Mesendoderm (in vitro differentiated cells): ENCODE measurements at regions not wholly inside any gene's neighbourhood (a gene's known extent, or its start where the extent isn't known, plus 50 kb on each side); places are given as distances from the start of the nearest gene placed in this dataset.

Experiments used
- DNase-seq: peaks from one replicate; pipeline ENCODE4 v3.0.0; 2013
- H2AK5ac ChIP-seq: 2 replicates; pipeline ENCODE4 v1.6.1; 2013; ENCODE audit warnings: low read length, inconsistent platforms
- H2BK120ac ChIP-seq: 2 replicates; pipeline ENCODE4 v1.6.1; 2013; ENCODE audit warnings: low read depth, mild to moderate bottlenecking, low read length, moderate library complexity, mixed read lengths
- H2BK15ac ChIP-seq: replicated peaks from 2 replicates; pipeline ENCODE4 v1.6.1; 2013; ENCODE audit warnings: low read depth, mild to moderate bottlenecking, moderate library complexity
- H2BK5ac ChIP-seq: 2 replicates; pipeline ENCODE4 v1.6.1; 2013; ENCODE audit warnings: low read length, inconsistent platforms
- H3K18ac ChIP-seq: 2 replicates; pipeline ENCODE4 v1.6.1; 2013; ENCODE audit warnings: mild to moderate bottlenecking, low read length, mixed read lengths
- H3K23ac ChIP-seq: one replicate; pipeline ENCODE4 v1.6.1; 2013; ENCODE audit warnings: low read length
- H3K27ac ChIP-seq: 2 replicates; pipeline ENCODE4 v1.5.1; 2013; ENCODE audit warnings: low read depth, mild to moderate bottlenecking, inconsistent platforms, low read length, moderate library complexity
- H3K27me3 ChIP-seq: 2 replicates; pipeline ENCODE4 v1.6.1; 2013; ENCODE audit warnings: low read length, control low read depth, mild to moderate bottlenecking, inconsistent platforms; ENCODE audit not compliant: insufficient read depth, poor library complexity
- H3K36me3 ChIP-seq: 2 replicates; pipeline ENCODE4 v1.6.1; 2013; ENCODE audit warnings: low read length, inconsistent platforms; ENCODE audit not compliant: control insufficient read depth, insufficient read depth
- H3K4ac ChIP-seq: one replicate; pipeline ENCODE4 v1.6.1; 2013; ENCODE audit warnings: low read depth, mild to moderate bottlenecking, low read length, moderate library complexity
- H3K4me1 ChIP-seq: 2 replicates; pipeline ENCODE4 v1.6.1; 2013; ENCODE audit warnings: low read depth, low read length, inconsistent platforms; ENCODE audit not compliant: control insufficient read depth
- H3K4me2 ChIP-seq: 2 replicates; pipeline ENCODE4 v1.6.1; 2013; ENCODE audit warnings: low read length
- H3K4me3 ChIP-seq: 2 replicates; pipeline ENCODE4 v1.5.1; 2013; ENCODE audit warnings: mild to moderate bottlenecking, low read length
- H3K56ac ChIP-seq: one replicate; pipeline ENCODE4 v1.6.1; 2013; ENCODE audit warnings: low read length
- H3K79me1 ChIP-seq: 2 replicates; pipeline ENCODE4 v1.6.1; 2013; ENCODE audit warnings: low read length, inconsistent platforms
- H3K79me2 ChIP-seq: 2 replicates; pipeline ENCODE4 v1.6.1; 2013; ENCODE audit warnings: mild to moderate bottlenecking, low read length; ENCODE audit not compliant: control insufficient read depth, insufficient read depth
- H3K9ac ChIP-seq: 2 replicates; pipeline ENCODE4 v1.6.1; 2013; ENCODE audit warnings: low read length, inconsistent platforms
- H4K5ac ChIP-seq: one replicate; pipeline ENCODE4 v1.6.1; 2013; ENCODE audit warnings: low read length
- H4K8ac ChIP-seq: one replicate; pipeline ENCODE4 v1.6.1; 2013; ENCODE audit warnings: low read depth, mild to moderate bottlenecking, control low read depth, low read length, moderate library complexity
- WGBS: extraction: QIAGEN DNeasy Blood & Tissue Kit; methylation state at CpG from one replicate; pipeline ENCODE4 v1.1.7; 2013; ENCODE audit warnings: low lambda C conversion rate, missing lambda C conversion rate; ENCODE audit not compliant: insufficient coverage; ENCODE audit errors: extremely low coverage; 5-methylcytosine and 5-hydroxymethylcytosine counted together

- Histone ChIP-seq H3K4ac (no peak overlapping the region), H4K8ac (no peak overlapping the region), H3K4me3 (no peak overlapping the region), H2AK5ac (no peak overlapping the region), H3K9ac (no peak overlapping the region), H3K27me3 (no peaks in the 10 kb centered on the region), H3K36me3 (no peaks in the 10 kb centered on the region), H2BK5ac (no peak overlapping the region), H3K27ac (no peak overlapping the region), H3K79me2 (no peaks in the 10 kb centered on the region), H3K23ac (no peak overlapping the region), H2BK120ac (no peak overlapping the region), H3K4me2 (no peak overlapping the region), H3K4me1 (peaks cover 9% of the 10 kb centered on the region), H3K18ac (no peak overlapping the region), H3K79me1 (no peaks in the 10 kb centered on the region), H3K56ac (no peak overlapping the region), H4K5ac (no peak overlapping the region), H2BK15ac (no peak overlapping the region)
- no CpG with 5 or more reads among the region's 3 CpGs for WGBS
- DNase-seq, result peak; percentile 31
Observed at GRCh38 chr6:105814745-105815536, 271.2 kb upstream of the PRDM1 start.

GRCh38 chr6:105810922-105811482 lies 275.1 kb upstream of the PRDM1 start:
- Histone ChIP-seq H3K23ac (no peak overlapping the region), H3K4me2 (no peak overlapping the region), H3K56ac (peak overlapping the region; percentile 65), H3K4me1 (peaks cover 11% of the 10 kb centered on the region), H2BK15ac (no peak overlapping the region), H3K27ac (no peak overlapping the region), H3K27me3 (no peaks in the 10 kb centered on the region), H3K4me3 (no peak overlapping the region), H3K18ac (peak overlapping the region; percentile 86), H3K79me1 (no peaks in the 10 kb centered on the region), H2BK120ac (peak overlapping the region; percentile 63), H3K9ac (no peak overlapping the region), H4K8ac (no peak overlapping the region), H3K36me3 (no peaks in the 10 kb centered on the region), H2BK5ac (no peak overlapping the region), H3K79me2 (no peaks in the 10 kb centered on the region), H2AK5ac (peak overlapping the region; percentile 20), H3K4ac (peak overlapping the region; percentile 66), H4K5ac (no peak overlapping the region)
- DNase-seq, result no peak
- no CpG with 5 or more reads among the region's 3 CpGs for WGBS

DNA sequence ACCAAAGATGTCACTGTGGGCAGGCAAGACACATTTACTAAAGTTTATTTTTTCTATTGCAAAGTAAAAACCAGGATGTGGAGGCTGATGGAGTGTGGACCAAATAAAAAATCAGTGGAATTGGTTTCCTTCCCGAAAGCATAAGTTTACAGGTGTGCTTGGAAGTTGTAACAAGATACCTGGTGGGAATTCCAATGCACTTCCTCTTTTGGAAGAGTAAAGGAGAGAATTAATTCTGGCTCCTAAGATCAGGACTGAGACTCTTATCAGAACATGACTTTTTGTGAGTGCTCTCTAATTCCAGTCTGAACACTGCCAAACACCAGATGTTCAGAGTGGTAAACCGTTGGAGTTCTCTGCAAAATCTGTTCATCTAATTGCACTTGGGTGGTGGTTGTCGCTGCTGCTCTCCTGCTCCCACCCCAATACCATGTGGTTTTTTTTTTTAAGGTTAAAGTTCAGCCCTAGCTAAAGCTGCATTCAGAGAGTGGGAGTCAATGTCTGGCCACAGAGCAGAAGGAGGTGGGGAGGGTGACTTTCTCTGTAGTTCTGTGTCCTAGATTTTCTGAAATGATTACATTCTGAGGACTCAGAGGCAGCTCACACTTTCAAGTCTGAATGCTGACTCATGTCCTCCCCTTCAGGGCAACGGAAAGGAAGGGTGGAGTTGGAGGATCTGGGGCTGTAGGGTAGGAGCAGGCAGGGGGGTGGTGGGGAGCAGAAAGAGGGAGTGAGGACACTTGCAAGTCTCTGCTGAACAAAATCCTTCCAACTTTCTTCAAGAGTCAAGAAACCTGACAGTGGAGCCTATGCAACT lies 275.8 kb upstream of the PRDM1 start:
- Histone ChIP-seq H3K4me3 (no peak overlapping the region), H3K4me2 (no peak overlapping the region), H3K56ac (peak overlapping the region; percentile 65), H3K18ac (peak overlapping the region; percentile 22), H2BK120ac (peak overlapping the region; percentile 63), H3K4ac (no peak overlapping the region), H3K27ac (peak overlapping the region; percentile 33), H2BK5ac (peak overlapping the region; percentile 40), H3K4me1 (peaks cover 11% of the 10 kb centered on the region), H3K23ac (no peak overlapping the region), H4K5ac (no peak overlapping the region), H2BK15ac (no peak overlapping the region), H3K79me2 (no peaks in the 10 kb centered on the region), H2AK5ac (no peak overlapping the region), H4K8ac (no peak overlapping the region), H3K36me3 (no peaks in the 10 kb centered on the region), H3K27me3 (no peaks in the 10 kb centered on the region), H3K79me1 (no peaks in the 10 kb centered on the region), H3K9ac (no peak overlapping the region)
- no CpG with 5 or more reads among the region's 4 CpGs for WGBS
- peak; percentile 93 for DNase-seq

GRCh38 chr6:105808571-105808970 lies 277.6 kb upstream of the PRDM1 start:
- Histone ChIP-seq H2BK5ac (no peak overlapping the region), H3K36me3 (no peaks in the 10 kb centered on the region), H3K4me3 (no peak overlapping the region)

GRCh38 chr6:105807905-105808304 lies 278.2 kb upstream of the PRDM1 start:
- Histone ChIP-seq H2BK120ac (no peak overlapping the region), H3K23ac (no peak overlapping the region)

More at GRCh38 chr6:105808571-105808970, 277.6 kb upstream of the PRDM1 start:
- no peak overlapping the region for H3K4ac ChIP-seq
- no peak overlapping the region for H4K8ac ChIP-seq
- H3K56ac ChIP-seq, result no peak overlapping the region
- H2BK120ac ChIP-seq, result no peak overlapping the region
- no peaks in the 10 kb centered on the region for H3K79me1 ChIP-seq
- no peak overlapping the region for H3K4me2 ChIP-seq
- peak; percentile 10 for DNase-seq
- H2BK15ac ChIP-seq, result no peak overlapping the region
- no CpG with 5 or more reads among the region's 2 CpGs for WGBS
- H3K27ac ChIP-seq, result no peak overlapping the region
- H3K18ac ChIP-seq, result no peak overlapping the region
- H4K5ac ChIP-seq, result no peak overlapping the region
- H3K23ac ChIP-seq, result no peak overlapping the region
- H3K27me3 ChIP-seq, result no peaks in the 10 kb centered on the region
- H3K4me1 ChIP-seq, result peaks cover 9% of the 10 kb centered on the region
- no peaks in the 10 kb centered on the region for H3K79me2 ChIP-seq
- no peak overlapping the region for H2AK5ac ChIP-seq
- no peak overlapping the region for H3K9ac ChIP-seq

More at GRCh38 chr6:105807905-105808304, 278.2 kb upstream of the PRDM1 start:
- Histone ChIP-seq H3K27me3 (no peaks in the 10 kb centered on the region), H3K4ac (no peak overlapping the region), H4K5ac (no peak overlapping the region), H3K9ac (no peak overlapping the region), H3K36me3 (no peaks in the 10 kb centered on the region), H2BK15ac (no peak overlapping the region), H2BK5ac (no peak overlapping the region), H3K4me3 (no peak overlapping the region), H3K27ac (no peak overlapping the region), H3K79me1 (no peaks in the 10 kb centered on the region), H3K18ac (no peak overlapping the region), H3K79me2 (no peaks in the 10 kb centered on the region), H3K56ac (no peak overlapping the region), H4K8ac (no peak overlapping the region), H3K4me1 (peaks cover 9% of the 10 kb centered on the region), H2AK5ac (no peak overlapping the region), H3K4me2 (no peak overlapping the region)
- DNase-seq, result no peak
- WGBS, result no CpG with 5 or more reads among the region's 4 CpGs
